H1 (cell line): ENCODE measurements at regions not wholly inside any gene's neighbourhood (a gene's known extent, or its start where the extent isn't known, plus 50 kb on each side); places are given as distances from the start of the nearest gene placed in this dataset.

ENCODE experiments used
- ATF3 ChIP-seq: IDR thresholded peaks from 2 replicates; pipeline ENCODE4 v1.6.1; 2011; ENCODE audit warnings: low read depth, mild to moderate bottlenecking, low read length; ENCODE audit not compliant: insufficient read depth
- GABPA ChIP-seq: IDR thresholded peaks from 2 replicates; pipeline ENCODE4 v1.6.1; 2011; ENCODE audit warnings: mild to moderate bottlenecking, low read length, moderate library complexity, borderline replicate concordance; ENCODE audit not compliant: insufficient read depth
- POLR2AphosphoS5 ChIP-seq: IDR thresholded peaks from 2 replicates; pipeline ENCODE4 v1.6.1; 2011; ENCODE audit warnings: low read depth, low read length
- TAF7 ChIP-seq: optimal IDR thresholded peaks from 2 replicates; pipeline ENCODE3; 2011; ENCODE audit warnings: low read depth, mild to moderate bottlenecking, inconsistent platforms, low read length, moderate library complexity, borderline replicate concordance
- USF2 ChIP-seq: IDR thresholded peaks from 2 replicates; pipeline ENCODE4 v1.6.1; 2011; ENCODE audit warnings: low read length, improper control_type of control experiment

GRCh38 chr5:179472174-179472573, 78.2 kb upstream of the RUFY1 start (continued):
- no peak for TF ChIP-seq GABPA
- no peak for TF ChIP-seq ATF3
- TF ChIP-seq TAF7: no peak
- TF ChIP-seq USF2: no peak
- no peak for TF ChIP-seq POLR2AphosphoS5
